Hepatic stellate cell (primary cell): ENCODE measurements at regions not wholly inside any gene's neighbourhood (a gene's known extent, or its start where the extent isn't known, plus 50 kb on each side); places are given as distances from the start of the nearest gene placed in this dataset.
"Not testable (repeated sequence)": the region's sequence is repeated elsewhere in the genome, so short reads cannot be mapped to it uniquely, and the experiment has no call there.

Experiments used
- DNase-seq: peaks from one replicate; pipeline ENCODE4 v3.0.0; 2011; ENCODE audit warnings: low spot score

DNA sequence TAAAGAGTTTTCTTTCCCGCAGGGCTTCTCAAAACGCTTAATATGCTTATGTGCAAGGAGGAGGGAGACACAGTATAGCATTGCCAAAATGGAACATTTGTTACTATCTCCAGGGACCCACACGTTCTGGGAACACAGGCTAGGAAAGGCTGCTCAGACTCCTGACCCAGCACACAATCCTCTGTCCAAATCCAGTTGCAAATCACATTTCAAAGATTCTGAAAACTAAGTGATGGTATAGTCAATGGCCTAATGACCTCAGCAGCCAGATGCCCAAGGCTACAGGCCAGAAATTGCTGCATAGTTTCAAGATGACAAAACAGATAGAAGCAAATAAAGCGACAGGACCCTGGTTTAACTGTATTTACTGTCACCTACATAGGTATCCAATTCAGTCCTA, 97.0 kb upstream of the GRIP1 start:
- no peak for DNase-seq

DNA sequence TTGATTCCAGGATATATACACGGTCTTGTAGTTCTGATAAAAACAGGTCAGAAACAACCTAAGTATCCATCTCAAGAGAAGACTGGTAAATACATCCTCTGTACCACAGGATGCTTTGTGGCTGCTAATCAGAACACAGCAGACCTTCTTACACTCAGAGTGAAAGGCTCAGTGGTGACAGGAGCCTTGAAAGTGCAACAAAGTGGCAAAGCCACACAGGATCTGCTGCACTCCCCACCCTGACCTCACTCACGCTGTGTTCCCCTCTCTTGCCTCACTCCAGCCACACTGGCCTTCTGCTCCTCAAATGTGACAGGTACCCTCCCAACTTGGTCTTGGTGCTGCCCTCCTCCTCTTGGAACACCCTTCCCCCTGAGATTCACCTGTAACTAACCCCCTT, 98.1 kb upstream of the GRIP1 start:
- DNase-seq = no peak

DNA sequence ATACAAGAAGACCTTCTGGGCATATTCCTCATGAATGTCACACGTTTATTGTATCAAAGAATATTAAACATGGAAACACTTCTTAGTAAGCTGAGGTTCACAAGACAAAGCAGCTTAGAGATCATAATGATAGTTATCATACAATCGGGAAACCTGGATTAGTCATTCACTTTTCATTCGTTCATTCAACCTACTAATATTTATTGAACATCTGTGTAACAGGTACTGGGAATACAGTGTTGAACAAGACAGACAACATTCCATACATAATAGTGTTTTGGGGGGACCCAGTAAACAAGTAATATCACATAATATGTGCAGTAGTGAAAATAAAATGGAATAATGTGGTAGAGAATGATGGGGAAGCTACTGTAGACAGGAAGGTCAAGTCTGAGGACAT, 100.6 kb upstream of the GRIP1 start:
- DNase-seq = no peak

DNA sequence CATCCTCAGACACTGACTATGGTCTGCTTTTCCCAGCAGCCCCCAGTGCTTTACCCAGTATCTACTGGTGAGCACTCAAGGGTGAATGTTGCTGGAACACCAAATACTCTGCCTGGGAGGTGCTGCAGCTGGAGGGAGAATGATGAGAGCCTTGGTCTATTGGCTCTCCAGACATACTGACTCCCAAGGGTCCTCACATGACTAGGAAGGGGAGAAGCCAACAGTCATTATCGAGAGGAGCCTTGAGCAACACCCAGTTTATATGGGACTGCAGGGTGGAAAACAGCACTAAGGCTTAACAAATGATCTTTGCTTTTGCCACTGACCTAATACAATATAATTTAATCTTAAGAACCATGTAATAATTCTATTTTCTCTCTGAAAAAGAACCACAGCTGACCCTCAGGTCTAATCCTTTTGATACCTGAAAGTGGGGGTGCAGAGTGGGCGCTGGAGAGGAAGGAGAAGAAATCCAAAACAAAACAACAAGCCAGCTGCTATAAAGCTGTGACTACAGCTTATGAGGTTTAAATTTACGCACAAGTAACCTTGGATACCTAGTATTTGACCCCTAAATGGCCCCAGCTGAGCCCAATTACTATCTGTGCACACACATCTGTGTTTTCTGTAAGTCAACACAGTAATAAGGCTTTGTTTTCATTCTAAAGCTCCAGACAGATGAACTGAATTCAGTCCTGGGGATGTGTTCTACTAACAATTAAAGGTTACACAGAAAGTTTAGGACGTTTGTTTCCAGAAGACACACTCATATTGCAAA, 107.8 kb upstream of the GRIP1 start:
- DNase-seq = no peak

DNA sequence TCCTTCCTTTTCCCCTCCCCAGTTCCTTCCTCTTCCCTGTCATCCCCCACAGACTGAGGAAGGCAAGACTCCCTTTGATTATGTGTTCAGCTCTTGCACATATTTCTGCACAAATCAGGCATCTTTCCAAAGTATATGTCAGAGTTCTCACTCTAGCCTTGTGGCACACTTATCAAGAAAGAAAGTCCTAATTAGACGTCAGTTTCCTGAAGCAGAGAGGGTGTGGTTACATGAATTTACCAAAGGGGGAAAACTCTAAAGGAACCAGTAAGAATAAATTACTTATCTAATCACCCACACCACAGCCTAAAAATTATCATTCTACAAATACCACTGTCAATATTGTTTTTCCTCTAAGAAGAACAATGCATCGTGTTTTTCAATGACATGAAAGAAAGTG, 120.7 kb upstream of the GRIP1 start:
- no peak for DNase-seq

DNA sequence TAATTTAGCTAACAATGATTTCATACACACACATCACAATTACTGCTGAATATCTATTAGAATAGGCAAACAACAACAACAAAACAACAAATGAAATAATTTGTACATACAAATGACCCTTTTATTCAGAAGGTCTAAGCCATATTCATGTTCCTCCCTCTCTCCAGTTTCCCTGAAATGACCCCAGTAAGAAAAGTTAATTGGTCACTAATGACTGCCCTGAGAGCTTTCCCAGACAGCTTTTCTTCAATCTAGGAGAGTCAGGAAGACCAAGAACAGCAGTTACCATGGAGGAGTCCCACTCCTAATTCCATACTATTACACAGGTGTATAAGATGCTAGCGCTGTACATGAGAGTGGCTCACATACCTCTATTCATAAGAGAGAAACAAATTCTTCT, 121.2 kb upstream of the GRIP1 start:
- no peak for DNase-seq

DNA sequence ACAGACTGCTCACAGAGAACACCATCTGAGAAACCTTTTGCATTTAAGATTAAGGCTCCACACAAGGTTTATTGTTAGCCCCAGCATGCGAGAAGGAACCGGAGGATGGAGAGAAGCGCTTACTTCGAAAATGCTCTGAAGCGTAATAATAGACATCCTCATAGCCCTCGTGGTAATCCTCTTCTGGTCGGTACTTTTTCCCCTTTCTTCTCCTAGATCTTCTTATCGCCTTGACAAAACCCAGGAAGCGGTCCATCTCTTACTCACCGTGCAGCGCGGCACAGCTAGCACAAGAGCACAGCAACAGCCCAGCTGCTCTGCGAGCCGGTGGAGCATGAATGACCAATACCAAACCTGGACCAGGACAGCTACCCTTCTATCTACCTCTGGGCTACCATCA, 125.1 kb upstream of the GRIP1 start:
- no peak for DNase-seq

DNA sequence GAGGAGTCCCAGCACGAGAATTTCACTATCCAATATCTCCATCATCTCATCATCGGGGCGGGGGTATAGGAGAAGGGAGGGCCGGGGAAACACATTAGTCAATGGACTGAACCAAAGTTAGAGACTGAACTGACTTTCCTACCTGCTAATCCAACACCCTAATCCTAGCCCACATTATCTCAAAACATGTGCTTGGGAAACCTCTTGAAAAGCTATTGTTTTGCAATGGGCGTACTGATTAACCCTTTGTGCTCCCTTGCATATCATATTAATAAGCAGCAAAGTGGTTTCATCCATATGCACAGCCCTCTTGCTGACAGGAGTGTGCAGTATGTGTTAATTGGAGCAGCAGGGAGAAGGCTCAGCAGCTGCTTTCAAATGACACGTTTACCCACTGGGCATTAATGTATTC, 125.7 kb upstream of the GRIP1 start:
- DNase-seq = no peak

DNA sequence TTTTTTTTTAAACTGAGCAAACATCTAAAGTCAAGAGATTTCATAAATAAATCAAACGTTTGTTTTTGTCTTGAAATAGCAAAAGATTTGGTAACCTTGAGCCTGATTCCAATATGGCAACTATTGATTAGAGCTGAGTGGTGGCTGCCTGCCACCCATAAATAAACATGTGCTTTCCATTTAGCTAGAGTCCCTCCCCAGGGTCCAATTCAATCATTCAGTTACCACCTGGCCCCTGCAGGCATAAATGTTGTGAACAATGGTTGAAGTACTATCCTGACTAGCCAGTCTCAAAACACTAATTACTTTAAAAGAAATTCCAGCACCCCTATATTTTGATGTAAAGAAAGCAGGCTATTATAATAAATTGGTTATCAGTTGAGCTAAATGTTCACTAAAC, 129.7 kb upstream of the GRIP1 start:
- DNase-seq = no peak

DNA sequence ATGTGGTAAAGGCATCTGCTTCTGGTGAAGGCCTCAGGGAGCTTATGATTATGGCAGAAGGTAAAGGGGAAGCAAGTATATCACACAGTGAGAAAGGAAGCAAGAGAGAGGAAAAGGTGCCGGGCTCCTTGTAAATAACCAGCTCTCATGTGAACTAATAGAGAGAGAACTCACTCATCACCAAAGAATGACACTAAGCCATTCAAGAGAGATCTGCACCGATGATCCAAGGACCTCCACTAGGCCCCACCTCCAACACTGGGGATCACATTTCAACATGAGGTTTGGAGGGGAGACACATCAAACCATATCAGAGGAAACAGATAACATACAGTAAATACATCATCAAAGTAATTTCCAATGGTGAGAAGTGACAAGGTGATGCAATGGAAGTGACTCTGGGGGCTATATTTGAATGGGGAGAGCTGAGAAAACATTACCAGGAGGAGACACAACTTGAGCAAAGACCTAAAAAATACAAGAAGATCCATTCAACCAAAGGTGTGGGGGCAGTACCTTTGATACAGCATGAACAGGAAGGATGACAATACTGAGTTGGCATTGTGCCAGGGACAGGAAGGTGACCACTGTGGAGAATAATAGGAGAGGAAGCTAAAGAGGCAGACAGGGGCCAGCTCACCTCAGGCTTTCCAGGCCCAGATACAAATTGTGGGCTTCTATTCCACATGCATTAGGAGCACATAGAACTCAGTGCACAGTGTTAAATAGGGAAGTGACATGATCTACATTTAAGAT, 134.4 kb upstream of the GRIP1 start:
- DNase-seq = no peak

DNA sequence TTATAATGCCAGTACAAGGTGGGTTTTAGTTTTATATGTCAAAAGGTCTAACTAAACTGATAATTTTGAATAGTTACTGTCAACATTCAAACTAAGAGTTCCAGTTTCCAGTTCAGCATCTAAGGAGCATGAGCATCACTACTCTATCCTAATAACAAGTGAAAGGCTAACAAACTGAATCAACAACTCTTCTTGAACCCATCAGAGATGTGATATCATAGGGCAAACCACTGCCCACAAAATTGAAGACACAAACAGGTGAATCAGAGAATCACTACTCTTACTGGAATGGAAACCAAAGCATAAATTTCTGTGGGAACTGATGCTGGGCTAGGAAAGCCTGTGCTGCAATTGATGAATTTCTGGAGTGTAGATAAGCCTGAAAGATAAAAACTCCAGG, 140.7 kb upstream of the GRIP1 start:
- DNase-seq = no peak

DNA sequence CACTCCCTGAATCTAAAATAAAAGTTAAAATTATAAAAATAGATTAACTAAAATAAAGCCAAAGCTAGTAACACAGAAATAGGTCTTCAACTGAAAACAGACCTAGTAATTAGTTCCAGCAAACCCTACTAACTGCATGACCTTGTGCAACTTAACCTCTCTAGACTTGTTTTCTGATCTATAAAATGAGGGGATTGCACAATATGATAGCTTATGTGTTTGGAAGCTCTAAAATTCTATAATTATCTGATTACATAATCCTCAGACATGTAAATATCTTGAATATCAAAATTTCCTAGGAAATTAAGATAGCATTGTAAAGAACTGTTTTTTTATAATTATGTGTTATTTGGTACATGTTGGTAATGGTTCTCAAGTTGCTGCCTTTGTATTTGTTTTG, 144.1 kb upstream of the GRIP1 start:
- no peak for DNase-seq

DNA sequence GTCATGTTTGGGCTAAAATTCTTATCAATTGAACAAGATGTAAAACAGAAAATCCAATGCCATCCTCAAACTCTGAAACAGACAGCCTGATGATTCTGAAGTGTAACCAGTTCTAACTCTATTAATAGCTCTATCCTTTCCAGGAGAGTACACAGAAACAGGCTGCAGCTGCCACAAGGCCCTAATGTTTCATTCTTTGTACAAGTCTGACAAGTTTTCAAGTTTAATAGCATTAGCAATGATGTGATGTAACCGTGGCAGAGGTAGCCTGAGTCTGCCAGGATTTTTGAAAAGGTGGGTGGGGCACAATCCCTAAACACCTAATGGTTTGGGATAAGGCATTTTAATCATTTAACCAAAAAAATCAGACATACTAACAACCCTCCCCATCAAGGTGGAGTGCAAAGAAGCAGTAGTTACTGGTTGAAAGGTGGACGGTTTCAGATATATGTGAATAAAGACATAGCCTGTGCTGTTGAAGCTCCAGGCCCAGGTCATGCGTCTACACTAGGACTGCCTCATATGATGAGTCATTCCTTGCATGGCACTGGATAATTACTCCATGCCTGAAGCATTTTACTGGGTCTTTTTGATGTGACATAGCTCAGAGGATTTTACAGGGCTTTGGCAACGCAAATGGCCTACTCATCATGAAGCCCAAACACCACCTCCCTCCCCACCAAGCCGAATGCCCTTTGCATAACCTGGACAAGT, 145.1 kb upstream of the GRIP1 start:
- DNase-seq = no peak

DNA sequence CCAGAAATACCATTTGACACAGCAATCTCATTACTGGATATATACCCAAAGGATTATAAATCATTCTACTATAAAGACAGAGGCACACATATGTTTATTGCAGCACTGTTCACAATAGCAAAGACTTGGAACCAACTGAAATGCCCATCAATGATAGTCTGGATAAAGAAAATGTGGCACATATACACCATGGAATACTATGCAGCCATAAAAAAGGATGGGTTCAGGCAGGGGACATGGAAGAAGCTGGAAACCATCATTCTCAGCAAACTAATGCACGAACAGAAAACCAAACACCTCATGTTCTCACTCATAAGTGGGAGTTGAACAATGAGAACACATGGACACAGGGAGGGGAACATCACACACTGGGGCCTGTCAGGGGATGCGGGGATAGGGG, 147.0 kb upstream of the GRIP1 start:
- not testable (repeated sequence) for DNase-seq

DNA sequence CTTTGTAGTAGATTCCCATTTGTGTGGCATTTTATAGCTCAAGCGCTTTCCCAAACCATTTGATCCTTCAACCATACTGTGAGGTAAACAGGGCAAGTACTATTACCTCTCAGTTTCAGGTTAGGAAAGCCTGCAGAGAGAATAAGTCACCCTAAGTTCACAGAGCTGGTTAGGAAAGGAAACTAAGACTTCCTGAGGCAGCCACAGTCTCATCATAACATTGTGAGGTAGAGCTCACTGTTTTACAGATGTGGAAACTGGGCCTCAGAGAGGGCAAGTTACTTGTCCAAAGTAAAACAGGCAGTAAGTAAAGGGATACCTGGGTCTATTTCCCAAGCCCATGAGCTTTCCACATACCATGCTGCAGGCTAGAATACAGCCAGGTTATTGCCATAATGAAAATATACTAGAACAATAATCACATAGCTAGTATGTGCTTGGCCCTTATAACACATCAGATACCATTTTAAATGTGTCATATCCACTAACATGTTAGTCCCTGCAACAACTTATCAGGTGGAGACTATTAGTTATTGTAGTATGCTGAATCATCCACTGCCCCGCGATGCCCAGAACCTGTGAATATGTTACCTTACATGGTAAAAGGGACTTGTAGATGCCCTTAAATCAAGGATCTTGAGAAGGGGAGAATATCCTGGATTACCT, 150.9 kb upstream of the GRIP1 start:
- no peak for DNase-seq

DNA sequence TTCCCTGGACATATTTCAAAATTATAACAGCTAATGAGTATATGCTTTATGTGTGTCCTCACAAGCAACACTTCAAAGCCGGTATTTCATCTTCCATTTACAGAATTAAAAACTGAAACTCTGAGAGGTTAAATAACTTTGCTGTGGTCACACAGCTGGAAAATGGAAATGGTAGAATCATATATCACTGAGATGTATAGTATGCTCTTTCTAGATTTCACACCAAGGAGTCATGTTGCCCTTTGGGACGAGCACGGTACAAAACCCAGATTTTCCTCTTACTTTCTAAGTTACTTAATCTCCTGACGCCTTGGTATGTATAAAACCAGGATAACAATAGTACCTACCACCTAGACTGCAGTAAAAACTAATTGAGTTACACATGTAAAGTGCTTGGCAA, 152.6 kb upstream of the GRIP1 start:
- no peak for DNase-seq

DNA sequence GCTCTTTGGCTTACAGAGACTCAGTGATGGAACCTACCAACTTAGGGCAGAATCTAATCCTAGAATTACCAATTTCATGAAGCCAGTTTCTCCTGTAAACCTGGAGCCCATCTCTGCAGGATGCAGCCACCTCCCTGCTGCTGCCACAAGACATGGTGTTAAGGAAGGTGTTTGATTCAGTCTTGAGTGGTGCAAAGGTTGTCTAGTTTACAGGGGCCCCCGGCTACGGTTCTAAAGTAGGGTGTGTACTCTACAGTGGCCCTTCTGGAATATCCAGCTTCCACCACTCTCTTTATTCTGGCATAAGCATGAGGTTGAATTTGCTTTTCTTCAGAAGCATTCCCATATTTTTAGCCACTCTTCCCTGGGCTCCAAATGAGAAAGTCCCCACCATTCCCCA, 154.1 kb upstream of the GRIP1 start:
- no peak for DNase-seq

DNA sequence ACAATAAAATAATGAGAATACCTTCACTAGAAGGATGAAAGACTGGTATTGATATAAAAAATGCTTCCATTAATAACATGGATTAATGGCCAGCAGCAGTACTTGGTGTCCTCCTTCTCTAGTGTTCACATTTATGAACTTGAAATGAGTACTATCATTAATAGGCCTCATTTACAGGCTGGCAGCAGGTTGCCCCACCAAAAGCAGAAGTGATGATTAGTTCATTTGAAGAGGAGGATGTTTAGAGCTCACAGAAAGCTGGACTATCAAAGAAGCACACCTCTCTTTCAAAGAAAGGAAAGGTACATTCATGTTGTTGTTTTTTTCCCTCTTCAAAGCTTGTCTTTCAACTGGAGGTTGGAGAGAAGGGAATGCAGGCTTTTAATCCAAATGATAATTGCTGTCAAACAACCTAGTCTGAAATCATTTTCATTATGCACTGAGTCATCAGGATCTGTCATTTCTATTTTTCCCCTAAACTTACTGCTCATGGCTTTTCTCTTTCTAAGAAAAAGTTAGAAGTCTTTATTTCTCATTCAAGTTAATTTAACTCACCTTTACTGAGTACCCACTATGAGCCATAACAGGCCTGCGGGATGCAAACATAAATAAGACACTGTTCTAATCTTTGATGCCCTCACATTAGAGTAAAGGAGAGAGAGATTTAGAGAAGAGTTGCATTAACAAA, 157.9 kb upstream of the GRIP1 start:
- no peak for DNase-seq

DNA sequence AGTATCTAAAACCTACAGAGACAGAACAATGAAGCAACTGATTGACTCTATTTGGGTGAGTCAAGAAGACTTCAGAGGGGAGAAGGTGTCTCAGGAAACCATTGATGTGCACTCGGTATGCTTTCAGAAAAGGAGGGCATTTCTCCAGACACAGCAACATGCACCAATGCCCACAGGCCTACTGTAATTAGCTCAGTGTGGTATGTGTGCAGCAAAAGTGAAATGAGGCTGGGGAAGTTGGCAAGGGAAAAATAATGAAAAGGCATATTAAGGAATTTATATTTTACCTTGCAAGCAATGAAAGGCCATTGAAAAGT, 158.4 kb upstream of the GRIP1 start:
- no peak for DNase-seq

DNA sequence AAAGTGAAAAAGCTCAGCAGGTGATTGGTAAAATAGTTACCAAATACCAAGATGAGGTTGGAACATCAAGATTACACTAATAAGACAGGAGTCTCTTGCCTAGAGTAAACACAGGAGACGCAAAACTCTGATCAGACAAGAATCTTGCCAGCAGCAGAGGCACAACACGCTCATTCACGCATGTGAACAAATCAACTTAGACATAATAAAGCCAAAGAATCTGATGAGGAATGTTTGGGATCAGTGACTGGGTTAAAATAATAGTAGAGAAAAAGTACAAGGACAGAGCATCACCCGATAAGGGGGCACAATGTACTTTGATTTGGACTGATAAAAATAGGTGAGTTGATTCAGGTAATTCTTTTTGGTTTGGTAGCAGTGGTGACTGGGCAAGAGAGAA, 159.5 kb upstream of the GRIP1 start:
- DNase-seq = no peak

DNA sequence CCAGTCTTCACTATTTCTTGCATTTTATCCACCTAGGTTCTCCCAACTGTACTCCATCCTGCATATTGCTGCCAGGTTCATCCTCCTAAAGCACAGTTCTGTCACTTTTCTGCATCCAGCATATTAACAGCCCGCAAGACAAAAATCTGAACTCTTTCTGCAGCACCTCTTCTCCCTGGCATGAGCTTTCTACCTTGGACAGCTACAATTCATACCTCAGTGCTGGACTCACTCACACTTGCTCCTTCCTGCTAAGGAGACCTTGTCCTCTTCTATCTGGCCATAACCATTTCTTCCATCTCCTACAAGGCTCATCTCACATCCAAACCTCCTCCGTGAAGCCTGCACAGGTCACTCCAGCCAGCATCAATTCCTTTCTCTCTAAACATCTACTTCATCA, 170.1 kb upstream of the GRIP1 start:
- DNase-seq = no peak

DNA sequence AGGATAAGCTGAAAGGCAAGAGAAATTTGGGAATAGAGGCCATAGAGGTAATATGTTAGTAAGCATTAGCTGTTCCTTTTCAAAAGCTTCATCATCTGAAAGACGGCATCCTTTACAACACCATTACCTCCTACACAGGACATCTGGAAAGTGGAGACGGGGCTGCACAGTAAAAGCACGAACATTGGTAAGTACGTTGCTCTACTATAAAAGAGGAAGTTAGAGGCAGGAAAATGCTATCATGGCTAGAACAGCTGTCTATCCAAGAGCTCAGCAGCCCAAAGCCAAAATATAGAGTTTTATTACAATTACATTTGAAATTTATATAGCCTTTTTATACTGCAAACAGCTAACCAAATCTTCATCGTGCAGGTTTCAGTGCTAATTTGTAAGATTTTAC, 172.3 kb upstream of the GRIP1 start:
- no peak for DNase-seq
